A549 (cell line): ENCODE measurements at regions not wholly inside any gene's neighbourhood (a gene's known extent, or its start where the extent isn't known, plus 50 kb on each side); places are given as distances from the start of the nearest gene placed in this dataset.

Source experiments
- ATAC-seq, 2 experiments: fragments of 200-7000 bp in 1 of 2; fragments of >200 bp in 1 of 2; cut with Nextera tagmentation in 1 of 2; cut with Tn5 transposase in 1 of 2; 3 replicates each; pipeline versions ENCODE4 v1.8.0 to v1.9.1; 2018 to 2020; ENCODE audit warnings: mild to moderate bottlenecking in 1 of 2, moderate library complexity in 1 of 2
- CTCF ChIA-PET: fragments of 300-600 bp; sonication (Branson Sonifier 250); formaldehyde crosslinking; extraction: SDS; loops from one replicate; lab custom pipeline; 2021; ENCODE audit warnings: antibody characterized with exemption, inconsistent platforms; lab: Yijun Ruan, JAX
- POLR2A ChIA-PET: fragments of 350-600 bp; formaldehyde crosslinking; extraction: SDS; loops from one replicate; lab custom pipeline; 2021; ENCODE audit warnings: antibody characterized with exemption, inconsistent platforms; lab: Yijun Ruan, JAX
- DNase-seq, 2 experiments: peaks; one replicate each; pipeline versions ENCODE4 v3.0.0 to v3.0.0-alpha.2; 2011 to 2016; ENCODE audit warnings: low read depth in 1 of 2, low spot score in 1 of 2
- FAIRE-seq: peaks from 2 replicates; lab custom pipeline; 2011; peaks lifted over from hg19 to GRCh38; lab: Jason Lieb, UNC
- H3K27ac ChIP-seq, 2 experiments: fragments of >200 bp; sonication (Bioruptor Twin); formaldehyde crosslinking; 3 replicates each; pipeline ENCODE4 v1.5.1; 2016 to 2017
- H3K4me1 ChIP-seq: fragments of >200 bp; sonication (Bioruptor Twin); formaldehyde crosslinking; 3 replicates; pipeline ENCODE4 v1.6.1; 2016
- H3K4me2 ChIP-seq: fragments of >200 bp; sonication (Bioruptor Twin); formaldehyde crosslinking; 3 replicates; pipeline ENCODE4 v1.6.1; 2016
- H3K4me3 ChIP-seq: fragments of >200 bp; sonication (Bioruptor Twin); formaldehyde crosslinking; 3 replicates; pipeline ENCODE4 v1.5.1; 2016
- H3K9me3 ChIP-seq: fragments of >200 bp; sonication (Bioruptor Twin); formaldehyde crosslinking; 3 replicates; pipeline ENCODE4 v1.6.1; 2016
- CEBPB ChIP-seq, 2 experiments: fragments of >200 bp in 1 of 2; sonication (Bioruptor Twin) in 1 of 2; formaldehyde crosslinking in 1 of 2; IDR thresholded peaks; 2 replicates each; pipeline ENCODE4 v1.6.1; 2012 to 2016
- CHD2 ChIP-seq: fragments of 150-350 bp; IDR thresholded peaks from 2 replicates; pipeline ENCODE4 v1.6.1; 2014; ENCODE audit warnings: low read length; ENCODE audit not compliant: partially characterized antibody
- FOSB ChIP-seq: fragments of 250-450 bp; sonication (Bioruptor Pico); IDR thresholded peaks from 2 replicates; pipeline ENCODE4 v1.5.0; 2020; ENCODE audit warnings: mild to moderate bottlenecking, moderate library complexity
- GATA3 ChIP-seq: IDR thresholded peaks from 2 replicates; pipeline ENCODE4 v1.6.1; 2012; ENCODE audit warnings: borderline replicate concordance
- HOXB5 ChIP-seq: fragments of 250-450 bp; sonication (Bioruptor Pico); IDR thresholded peaks from 2 replicates; pipeline ENCODE4 v1.5.0; 2020; ENCODE audit warnings: mild to moderate bottlenecking, moderate library complexity
- JUN ChIP-seq, 2 experiments: fragments of >200 bp; sonication (Bioruptor Twin); formaldehyde crosslinking; IDR thresholded peaks; 2 replicates in 1 of 2; 3 replicates in 1 of 2; pipeline ENCODE4 v1.6.1; 2016 to 2017
- NPAS2 ChIP-seq: fragments of 250-450 bp; sonication (Bioruptor Pico); IDR thresholded peaks from 2 replicates; pipeline ENCODE4 v1.8.0; 2022; ENCODE audit warnings: mild to moderate bottlenecking, moderate library complexity, borderline replicate concordance
- RAD21 ChIP-seq, 2 experiments: fragments of >200 bp in 1 of 2; sonication (Bioruptor Twin) in 1 of 2; formaldehyde crosslinking in 1 of 2; IDR thresholded peaks in 1 of 2; conservative IDR thresholded peaks in 1 of 2; 2 replicates in 1 of 2; 3 replicates in 1 of 2; pipeline ENCODE4 v1.6.1; 2012 to 2018; ENCODE audit warnings: inconsistent platforms in 1 of 2
- RARB ChIP-seq: fragments of 250-450 bp; sonication (Bioruptor Pico); IDR thresholded peaks from 2 replicates; pipeline ENCODE4 v1.8.0; 2021; ENCODE audit warnings: mild to moderate bottlenecking, moderate library complexity
- RCOR1 ChIP-seq: fragments of 150-350 bp; IDR thresholded peaks from 2 replicates; pipeline ENCODE4 v1.6.1; 2014; ENCODE audit warnings: antibody characterized with exemption, low read length, low read depth
- SREBF2 ChIP-seq: fragments of 450-650 bp; IDR thresholded peaks from 2 replicates; pipeline ENCODE4 v1.6.1; 2014; ENCODE audit warnings: mild to moderate bottlenecking, moderate library complexity
- TFCP2L1 ChIP-seq: fragments of 250-450 bp; sonication (Bioruptor Pico); IDR thresholded peaks from 2 replicates; pipeline ENCODE4 v1.5.0; 2021; ENCODE audit warnings: mild to moderate bottlenecking
- ZSCAN20 ChIP-seq: fragments of 250-450 bp; sonication (Bioruptor Pico); IDR thresholded peaks from 2 replicates; pipeline ENCODE4 v1.8.0; 2022; ENCODE audit warnings: mild to moderate bottlenecking, moderate library complexity
- WGBS: methylation state at CpG from one replicate; pipeline ENCODE4 v1.1.6; 2017; ENCODE audit errors: missing lambda C conversion rate; 5-methylcytosine and 5-hydroxymethylcytosine counted together
- TF ChIP-seq, protein P1 (sequence below): fragments of >200 bp; sonication (Bioruptor Twin); formaldehyde crosslinking; IDR thresholded peaks from 3 replicates; pipeline ENCODE4 v1.5.1; 2016
- TF ChIP-seq, protein P2 (sequence below): fragments of 250-450 bp; sonication (Bioruptor Pico); IDR thresholded peaks from 2 replicates; pipeline ENCODE4 v1.5.0; 2021; ENCODE audit warnings: mild to moderate bottlenecking, moderate library complexity, borderline replicate concordance
- TF ChIP-seq, protein P3 (sequence below): fragments of 250-450 bp; sonication (Bioruptor Pico); IDR thresholded peaks from 2 replicates; pipeline ENCODE4 v1.5.0; 2020; ENCODE audit warnings: low read depth, mild to moderate bottlenecking, moderate library complexity
- TF ChIP-seq, protein P4 (sequence below): fragments of 150-350 bp; IDR thresholded peaks from 2 replicates; pipeline ENCODE4 v1.6.1; 2014; ENCODE audit warnings: low read depth, mild to moderate bottlenecking, low read length

DNA sequence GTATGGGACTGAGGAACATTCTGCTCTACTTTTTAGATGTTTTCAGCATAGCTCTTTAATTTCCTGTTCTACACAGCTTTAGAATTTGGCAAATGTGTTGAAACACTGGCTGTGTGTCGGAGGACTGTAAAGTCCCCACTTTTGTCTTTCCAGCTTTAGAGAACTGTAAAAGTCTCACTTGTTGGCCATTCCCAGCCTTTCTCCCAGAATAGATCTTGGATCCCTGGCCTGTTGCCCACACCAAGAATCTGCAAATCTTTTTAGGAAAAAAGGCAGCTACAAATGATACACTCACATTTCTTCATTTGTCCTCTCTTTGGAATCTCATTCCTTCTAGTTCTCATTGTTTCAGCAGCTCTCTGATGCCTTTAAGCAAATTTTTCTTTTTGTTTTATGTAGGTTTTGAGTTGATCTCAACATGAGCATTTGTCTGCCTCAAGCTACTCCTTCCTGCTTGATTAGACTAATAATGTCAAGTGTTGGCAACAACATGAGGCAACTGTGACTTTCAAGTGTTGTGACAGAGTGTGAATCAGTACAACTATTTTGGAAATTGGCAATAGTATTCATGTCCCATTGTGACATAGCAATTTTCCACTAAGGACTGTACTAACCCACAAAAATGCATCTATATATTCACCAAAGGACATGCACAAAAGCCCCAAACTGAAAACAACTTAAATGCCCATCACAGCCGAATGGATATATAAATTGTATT, 610.8 kb downstream of the EPHA4 start:
- no peak for TF ChIP-seq JUN (IDR thresholded peaks at IDR 0.05)
- TF ChIP-seq, protein P1, sequence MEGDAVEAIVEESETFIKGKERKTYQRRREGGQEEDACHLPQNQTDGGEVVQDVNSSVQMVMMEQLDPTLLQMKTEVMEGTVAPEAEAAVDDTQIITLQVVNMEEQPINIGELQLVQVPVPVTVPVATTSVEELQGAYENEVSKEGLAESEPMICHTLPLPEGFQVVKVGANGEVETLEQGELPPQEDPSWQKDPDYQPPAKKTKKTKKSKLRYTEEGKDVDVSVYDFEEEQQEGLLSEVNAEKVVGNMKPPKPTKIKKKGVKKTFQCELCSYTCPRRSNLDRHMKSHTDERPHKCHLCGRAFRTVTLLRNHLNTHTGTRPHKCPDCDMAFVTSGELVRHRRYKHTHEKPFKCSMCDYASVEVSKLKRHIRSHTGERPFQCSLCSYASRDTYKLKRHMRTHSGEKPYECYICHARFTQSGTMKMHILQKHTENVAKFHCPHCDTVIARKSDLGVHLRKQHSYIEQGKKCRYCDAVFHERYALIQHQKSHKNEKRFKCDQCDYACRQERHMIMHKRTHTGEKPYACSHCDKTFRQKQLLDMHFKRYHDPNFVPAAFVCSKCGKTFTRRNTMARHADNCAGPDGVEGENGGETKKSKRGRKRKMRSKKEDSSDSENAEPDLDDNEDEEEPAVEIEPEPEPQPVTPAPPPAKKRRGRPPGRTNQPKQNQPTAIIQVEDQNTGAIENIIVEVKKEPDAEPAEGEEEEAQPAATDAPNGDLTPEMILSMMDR: no peak
- TF ChIP-seq FOSB (CRISPR knock-in tag): no peak
- no peak for TF ChIP-seq HOXB5 (CRISPR knock-in tag)
- no peak for TF ChIP-seq SREBF2
- TF ChIP-seq TFCP2L1 (CRISPR knock-in tag): no peak
- Histone ChIP-seq H3K4me2 (no peak overlapping the region), H3K27ac (no peak overlapping the region), H3K9me3 (no peaks in the 10 kb centered on the region), H3K4me3 (no peak overlapping the region), H3K4me1 (no peaks in the 10 kb centered on the region)
- CTCF ChIA-PET: no interaction called here
- ATAC-seq (no peak), DNase-seq (no peak), FAIRE-seq (no peak)
- 49% methylated on average over 2 of the region's 2 CpGs for WGBS
- POLR2A ChIA-PET: no interaction called here

DNA sequence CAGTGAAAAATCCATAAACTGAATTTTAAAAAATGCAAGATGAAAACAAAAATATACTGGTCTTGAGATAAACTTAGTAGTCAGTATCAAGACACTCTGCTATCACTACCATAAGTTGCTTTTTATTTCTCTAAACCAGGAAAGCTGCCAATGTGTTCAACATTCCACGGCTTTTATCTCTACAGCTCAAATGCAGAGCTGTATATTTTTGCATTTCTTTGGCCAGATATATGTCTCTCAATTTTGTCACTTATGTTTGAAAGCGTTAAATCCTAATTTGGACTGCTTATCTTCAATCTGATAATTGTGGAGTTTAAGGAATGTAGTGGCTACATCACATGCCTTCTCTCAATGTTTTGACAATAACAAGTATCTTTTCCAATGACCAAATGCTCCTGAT, 609.5 kb downstream of the EPHA4 start:
- DNase-seq (no peak), FAIRE-seq (no peak), ATAC-seq (no peak)
- Histone ChIP-seq H3K9me3 (no peaks in the 10 kb centered on the region), H3K4me2 (no peak overlapping the region), H3K4me3 (no peak overlapping the region), H3K4me1 (no peaks in the 10 kb centered on the region), H3K27ac (no peak overlapping the region)
- ChIA-PET CTCF (no interaction called here), POLR2A (no interaction called here)
- WGBS: 23% methylated on average over 2 of the region's 2 CpGs
- no peak for TF ChIP-seq CHD2
- TF ChIP-seq, protein P2, sequence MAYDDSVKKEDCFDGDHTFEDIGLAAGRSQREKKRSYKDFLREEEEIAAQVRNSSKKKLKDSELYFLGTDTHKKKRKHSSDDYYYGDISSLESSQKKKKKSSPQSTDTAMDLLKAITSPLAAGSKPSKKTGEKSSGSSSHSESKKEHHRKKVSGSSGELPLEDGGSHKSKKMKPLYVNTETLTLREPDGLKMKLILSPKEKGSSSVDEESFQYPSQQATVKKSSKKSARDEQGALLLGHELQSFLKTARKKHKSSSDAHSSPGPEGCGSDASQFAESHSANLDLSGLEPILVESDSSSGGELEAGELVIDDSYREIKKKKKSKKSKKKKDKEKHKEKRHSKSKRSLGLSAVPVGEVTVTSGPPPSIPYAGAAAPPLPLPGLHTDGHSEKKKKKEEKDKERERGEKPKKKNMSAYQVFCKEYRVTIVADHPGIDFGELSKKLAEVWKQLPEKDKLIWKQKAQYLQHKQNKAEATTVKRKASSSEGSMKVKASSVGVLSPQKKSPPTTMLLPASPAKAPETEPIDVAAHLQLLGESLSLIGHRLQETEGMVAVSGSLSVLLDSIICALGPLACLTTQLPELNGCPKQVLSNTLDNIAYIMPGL (CRISPR knock-in tag): no peak
- TF ChIP-seq RARB (CRISPR knock-in tag): no peak

DNA sequence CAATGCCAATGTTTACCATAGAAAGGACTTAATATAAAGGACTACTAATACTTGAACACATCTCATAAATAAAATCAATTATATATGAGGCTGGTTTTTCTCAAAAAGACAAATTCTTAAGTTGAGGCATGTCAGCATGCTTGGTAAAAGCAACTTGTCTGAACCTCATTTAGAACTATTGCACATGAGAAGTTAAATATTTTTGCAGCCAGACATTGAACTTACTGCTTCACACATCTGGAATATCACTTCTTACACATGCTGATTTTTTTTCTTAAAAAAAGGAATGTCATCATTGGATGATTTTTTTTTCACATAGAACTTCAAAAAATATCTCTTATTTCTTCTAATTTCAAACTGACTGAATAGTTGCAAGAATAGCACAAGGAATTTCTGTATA, 609.0 kb downstream of the EPHA4 start:
- POLR2A ChIA-PET: no interaction called here
- H3K4me1 ChIP-seq: no peaks in the 10 kb centered on the region
- no peak for ATAC-seq
- CTCF ChIA-PET: no interaction called here
- no peak overlapping the region for H3K27ac ChIP-seq
- no peak for DNase-seq
- no peak overlapping the region for H3K4me2 ChIP-seq
- H3K4me3 ChIP-seq: no peak overlapping the region
- H3K9me3 ChIP-seq: no peaks in the 10 kb centered on the region
- TF ChIP-seq, protein P3, sequence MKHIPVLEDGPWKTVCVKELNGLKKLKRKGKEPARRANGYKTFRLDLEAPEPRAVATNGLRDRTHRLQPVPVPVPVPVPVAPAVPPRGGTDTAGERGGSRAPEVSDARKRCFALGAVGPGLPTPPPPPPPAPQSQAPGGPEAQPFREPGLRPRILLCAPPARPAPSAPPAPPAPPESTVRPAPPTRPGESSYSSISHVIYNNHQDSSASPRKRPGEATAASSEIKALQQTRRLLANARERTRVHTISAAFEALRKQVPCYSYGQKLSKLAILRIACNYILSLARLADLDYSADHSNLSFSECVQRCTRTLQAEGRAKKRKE (CRISPR knock-in tag): no peak
- TF ChIP-seq RAD21 (conservative IDR thresholded peaks at IDR 0.05 in 1 of 2, IDR thresholded peaks at IDR 0.05 in 1 of 2) (no peak), RCOR1 (no peak), ZSCAN20 (CRISPR knock-in tag) (no peak), GATA3 (no peak), NPAS2 (CRISPR knock-in tag) (no peak), CEBPB (IDR thresholded peaks at IDR 0.05) (no peak)
- TF ChIP-seq, protein P4, sequence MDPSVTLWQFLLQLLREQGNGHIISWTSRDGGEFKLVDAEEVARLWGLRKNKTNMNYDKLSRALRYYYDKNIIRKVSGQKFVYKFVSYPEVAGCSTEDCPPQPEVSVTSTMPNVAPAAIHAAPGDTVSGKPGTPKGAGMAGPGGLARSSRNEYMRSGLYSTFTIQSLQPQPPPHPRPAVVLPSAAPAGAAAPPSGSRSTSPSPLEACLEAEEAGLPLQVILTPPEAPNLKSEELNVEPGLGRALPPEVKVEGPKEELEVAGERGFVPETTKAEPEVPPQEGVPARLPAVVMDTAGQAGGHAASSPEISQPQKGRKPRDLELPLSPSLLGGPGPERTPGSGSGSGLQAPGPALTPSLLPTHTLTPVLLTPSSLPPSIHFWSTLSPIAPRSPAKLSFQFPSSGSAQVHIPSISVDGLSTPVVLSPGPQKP: no peak
- TF ChIP-seq, protein P1: no peak
- TF ChIP-seq, protein P2 (CRISPR knock-in tag): no peak
- no peak for FAIRE-seq
